ENCODE measurements at regions not wholly inside any gene's neighbourhood (a gene's known extent, or its start where the extent isn't known, plus 50 kb on each side); places are given as distances from the start of the nearest gene placed in this dataset.

DNA sequence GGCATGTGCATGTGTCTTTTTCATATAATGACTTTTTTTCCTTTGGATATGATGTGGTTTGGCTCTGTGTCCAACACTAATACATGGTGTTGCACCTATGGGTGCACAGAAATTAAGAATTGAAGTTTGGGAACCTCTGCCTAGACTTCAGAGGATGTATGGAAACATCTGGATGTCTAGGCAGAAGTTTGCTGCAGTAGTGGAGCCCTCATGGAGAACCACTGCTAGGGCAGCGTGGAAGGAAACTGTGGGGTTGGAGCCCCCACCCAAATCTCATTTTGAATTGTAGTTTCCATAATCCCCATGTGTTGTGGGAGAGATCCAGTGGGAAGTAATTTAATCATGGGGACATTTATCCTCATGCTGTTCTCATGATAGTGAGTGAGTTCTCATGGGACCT is 235.0 kb upstream of the TRPC7 start:
- TF ChIP-seq, protein P1, sequence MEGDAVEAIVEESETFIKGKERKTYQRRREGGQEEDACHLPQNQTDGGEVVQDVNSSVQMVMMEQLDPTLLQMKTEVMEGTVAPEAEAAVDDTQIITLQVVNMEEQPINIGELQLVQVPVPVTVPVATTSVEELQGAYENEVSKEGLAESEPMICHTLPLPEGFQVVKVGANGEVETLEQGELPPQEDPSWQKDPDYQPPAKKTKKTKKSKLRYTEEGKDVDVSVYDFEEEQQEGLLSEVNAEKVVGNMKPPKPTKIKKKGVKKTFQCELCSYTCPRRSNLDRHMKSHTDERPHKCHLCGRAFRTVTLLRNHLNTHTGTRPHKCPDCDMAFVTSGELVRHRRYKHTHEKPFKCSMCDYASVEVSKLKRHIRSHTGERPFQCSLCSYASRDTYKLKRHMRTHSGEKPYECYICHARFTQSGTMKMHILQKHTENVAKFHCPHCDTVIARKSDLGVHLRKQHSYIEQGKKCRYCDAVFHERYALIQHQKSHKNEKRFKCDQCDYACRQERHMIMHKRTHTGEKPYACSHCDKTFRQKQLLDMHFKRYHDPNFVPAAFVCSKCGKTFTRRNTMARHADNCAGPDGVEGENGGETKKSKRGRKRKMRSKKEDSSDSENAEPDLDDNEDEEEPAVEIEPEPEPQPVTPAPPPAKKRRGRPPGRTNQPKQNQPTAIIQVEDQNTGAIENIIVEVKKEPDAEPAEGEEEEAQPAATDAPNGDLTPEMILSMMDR (IDR thresholded peaks at IDR 0.05 in 4 of 5, conservative IDR thresholded peaks at IDR 0.05 in 1 of 5) = no peak
- TF ChIP-seq POLR2A (IDR thresholded peaks at IDR 0.05) = no peak
